CD14-positive monocyte (primary cell): ENCODE measurements at regions not wholly inside any gene's neighbourhood (a gene's known extent, or its start where the extent isn't known, plus 50 kb on each side); places are given as distances from the start of the nearest gene placed in this dataset.

Experiments
- DNase-seq, 3 donors: peaks; one replicate each; pipeline ENCODE4 v3.0.0-alpha.2; 2011 to 2022
- H2AFZ ChIP-seq: 2 replicates; pipeline ENCODE4 v1.6.0; 2012; ENCODE audit warnings: mild to moderate bottlenecking, low read depth, low read length, inconsistent platforms; ENCODE audit not compliant: insufficient read depth, poor library complexity, severe bottlenecking
- H3K27ac ChIP-seq, 2 donors: 1 replicate in 1 of 2; 2 replicates in 1 of 2; pipeline ENCODE4 v1.5.1; 2012 to 2013; ENCODE audit warnings: low read length in 2 of 2, control low read depth in 1 of 2, inconsistent platforms in 1 of 2, low read depth in 1 of 2, mild to moderate bottlenecking in 1 of 2
- H3K27me3 ChIP-seq, 2 donors: one replicate each; pipeline versions ENCODE4 v1.6.0 to v1.6.1; 2011 to 2013; ENCODE audit warnings: low read length in 2 of 2; ENCODE audit not compliant: control insufficient read depth in 2 of 2, insufficient read depth in 2 of 2
- H3K36me3 ChIP-seq, 2 donors: replicated peaks in 1 of 2; 1 replicate in 1 of 2; 2 replicates in 1 of 2; pipeline versions ENCODE4 v1.5.1 to v1.6.1; 2012 to 2013; ENCODE audit warnings: low read length in 2 of 2, control low read depth in 1 of 2, inconsistent platforms in 1 of 2, mild to moderate bottlenecking in 1 of 2; ENCODE audit not compliant: insufficient read depth in 2 of 2, control insufficient read depth in 1 of 2
- H3K4me1 ChIP-seq, 2 donors: 1 replicate in 1 of 2; 2 replicates in 1 of 2; pipeline versions ENCODE4 v1.5.1 to v1.6.1; 2012 to 2013; ENCODE audit warnings: low read length in 2 of 2, control low read depth in 1 of 2, inconsistent platforms in 1 of 2, mild to moderate bottlenecking in 1 of 2, moderate library complexity in 1 of 2; ENCODE audit not compliant: insufficient read depth in 2 of 2, control insufficient read depth in 1 of 2
- H3K4me2 ChIP-seq: replicated peaks from 2 replicates; pipeline ENCODE3; 2012; ENCODE audit warnings: low read length, moderate library complexity, mild to moderate bottlenecking; ENCODE audit not compliant: poor library complexity, severe bottlenecking; ENCODE audit errors: extremely low read depth
- H3K4me3 ChIP-seq, 3 experiments: fragments of 200-600 bp in 1 of 3; sonication (generic) in 1 of 3; replicated peaks in 1 of 3; 1 replicate in 2 of 3; 2 replicates in 1 of 3; pipeline ENCODE4 v1.5.1; 2011 to 2013; ENCODE audit warnings: low read length in 3 of 3, mild to moderate bottlenecking in 3 of 3, control low read depth in 2 of 3, low read depth in 2 of 3, inconsistent platforms in 1 of 3, moderate library complexity in 1 of 3
- H3K79me2 ChIP-seq: 2 replicates; pipeline ENCODE4 v1.6.0; 2012; ENCODE audit warnings: mild to moderate bottlenecking, control low read depth, inconsistent platforms, low read length, moderate library complexity; ENCODE audit not compliant: insufficient read depth
- H3K9ac ChIP-seq: 2 replicates; pipeline ENCODE4 v1.6.0; 2017; ENCODE audit warnings: low read length, mild to moderate bottlenecking; ENCODE audit not compliant: insufficient read depth, poor library complexity, severe bottlenecking
- H3K9me3 ChIP-seq, 2 donors: replicated peaks in 1 of 2; 1 replicate in 1 of 2; 2 replicates in 1 of 2; pipeline versions ENCODE4 v1.5.1 to v1.6.1; 2012 to 2013; ENCODE audit warnings: low read length in 2 of 2, control low read depth in 1 of 2; ENCODE audit not compliant: control insufficient read depth in 1 of 2, insufficient read depth in 1 of 2
- H4K20me1 ChIP-seq: 2 replicates; pipeline ENCODE4 v1.6.0; 2012; ENCODE audit warnings: mild to moderate bottlenecking, low read length, control low read depth, moderate library complexity; ENCODE audit not compliant: insufficient read depth
- H3K27ac Mint-ChIP-seq, 7 donors: one replicate each; pipeline ENCODE4 v1.8.0; 2020; ENCODE audit warnings: mild to moderate bottlenecking in 7 of 7, mixed read lengths in 7 of 7, moderate library complexity in 6 of 7, inconsistent platforms in 2 of 7
- H3K27me3 Mint-ChIP-seq, 3 donors: one replicate each; pipeline ENCODE4 v1.8.0; 2021 to 2022; ENCODE audit warnings: low read depth in 3 of 3, mild to moderate bottlenecking in 3 of 3, mixed read lengths in 3 of 3, moderate library complexity in 3 of 3, inconsistent platforms in 1 of 3
- H3K36me3 Mint-ChIP-seq, 2 donors: one replicate each; pipeline ENCODE4 v1.8.0; 2020; ENCODE audit warnings: mixed read lengths in 2 of 2, inconsistent platforms in 1 of 2, mild to moderate bottlenecking in 1 of 2
- H3K4me1 Mint-ChIP-seq: one replicate; pipeline ENCODE4 v1.8.0; 2020; ENCODE audit warnings: mild to moderate bottlenecking, mixed read lengths
- H3K4me3 Mint-ChIP-seq, 2 donors: one replicate each; pipeline ENCODE4 v1.8.0; 2020; ENCODE audit warnings: mild to moderate bottlenecking in 2 of 2, mixed read lengths in 2 of 2, moderate library complexity in 1 of 2
- H3K9me3 Mint-ChIP-seq, 7 donors: one replicate each; pipeline ENCODE4 v1.8.0; 2020 to 2022; ENCODE audit warnings: mixed read lengths in 7 of 7, mild to moderate bottlenecking in 6 of 7, moderate library complexity in 6 of 7, inconsistent platforms in 2 of 7
- WGBS: methylation state at CpG from one replicate; pipeline ENCODE4 v1.1.5; 2013; ENCODE audit warnings: missing lambda C conversion rate; ENCODE audit not compliant: insufficient coverage; 5-methylcytosine and 5-hydroxymethylcytosine counted together
- intact Hi-C, 2 donors: fragments of 100-400 bp; cut with micrococcal nuclease; formaldehyde crosslinking; loops; one replicate each; pipeline versions ENCODE4 v1.15.0 to v1.15.1; 2023
- TF ChIP-seq, protein P1 (sequence below): fragments of 200-600 bp; IDR thresholded peaks from one replicate; pipeline ENCODE4 v1.8.0; 2022; ENCODE audit warnings: antibody characterized with exemption, mild to moderate bottlenecking

DNA sequence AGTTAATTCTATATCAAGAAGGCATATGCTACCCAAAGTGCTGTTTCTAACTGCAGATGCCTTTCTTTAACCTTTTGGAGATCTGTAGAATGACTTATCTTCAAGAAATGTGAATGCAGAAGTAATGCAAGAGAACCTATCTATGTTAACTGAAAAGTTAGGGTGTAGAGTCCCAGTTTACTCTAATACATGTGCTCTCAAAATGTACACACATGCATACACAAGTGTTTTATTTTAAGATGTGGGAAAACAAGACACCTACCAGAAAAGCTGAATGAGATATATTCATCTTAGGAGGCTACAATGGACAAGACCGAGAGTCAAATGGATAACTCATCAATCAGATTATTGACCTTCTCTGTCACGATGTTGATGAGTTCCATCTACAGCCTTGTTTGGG is 80.9 kb downstream of the CDCA7 start:
- no peaks in the 10 kb centered on the region for H3K27me3 ChIP-seq
- TF ChIP-seq, protein P1, sequence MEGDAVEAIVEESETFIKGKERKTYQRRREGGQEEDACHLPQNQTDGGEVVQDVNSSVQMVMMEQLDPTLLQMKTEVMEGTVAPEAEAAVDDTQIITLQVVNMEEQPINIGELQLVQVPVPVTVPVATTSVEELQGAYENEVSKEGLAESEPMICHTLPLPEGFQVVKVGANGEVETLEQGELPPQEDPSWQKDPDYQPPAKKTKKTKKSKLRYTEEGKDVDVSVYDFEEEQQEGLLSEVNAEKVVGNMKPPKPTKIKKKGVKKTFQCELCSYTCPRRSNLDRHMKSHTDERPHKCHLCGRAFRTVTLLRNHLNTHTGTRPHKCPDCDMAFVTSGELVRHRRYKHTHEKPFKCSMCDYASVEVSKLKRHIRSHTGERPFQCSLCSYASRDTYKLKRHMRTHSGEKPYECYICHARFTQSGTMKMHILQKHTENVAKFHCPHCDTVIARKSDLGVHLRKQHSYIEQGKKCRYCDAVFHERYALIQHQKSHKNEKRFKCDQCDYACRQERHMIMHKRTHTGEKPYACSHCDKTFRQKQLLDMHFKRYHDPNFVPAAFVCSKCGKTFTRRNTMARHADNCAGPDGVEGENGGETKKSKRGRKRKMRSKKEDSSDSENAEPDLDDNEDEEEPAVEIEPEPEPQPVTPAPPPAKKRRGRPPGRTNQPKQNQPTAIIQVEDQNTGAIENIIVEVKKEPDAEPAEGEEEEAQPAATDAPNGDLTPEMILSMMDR = no peak
- peaks cover 2 to 5% (median 5%) of the 10 kb centered on the region in 3 donors for H3K27me3 Mint-ChIP-seq
- H3K4me2 ChIP-seq = no peak overlapping the region
- H3K9me3 ChIP-seq = no peaks in the 10 kb centered on the region
- H3K9me3 Mint-ChIP-seq = peaks cover 0 to 2% (median 0%) of the 10 kb centered on the region in 7 donors
- no peak overlapping the region for H3K27ac Mint-ChIP-seq
- peaks cover 10% of the 10 kb centered on the region for H3K4me1 Mint-ChIP-seq
- no peak overlapping the region for H3K4me3 Mint-ChIP-seq
- H3K27ac ChIP-seq = no peak overlapping the region
- WGBS = no CpG with 5 or more reads among the region's 2 CpGs
- no peak overlapping the region for H3K9ac ChIP-seq
- no peak overlapping the region for H2AFZ ChIP-seq
- no peaks in the 10 kb centered on the region for H3K36me3 Mint-ChIP-seq
- H3K36me3 ChIP-seq = no peaks in the 10 kb centered on the region
- H3K4me3 ChIP-seq = no peak overlapping the region
- intact Hi-C loops = no loop called here
- H3K79me2 ChIP-seq = no peaks in the 10 kb centered on the region
- no peak for DNase-seq
- H4K20me1 ChIP-seq = no peaks in the 10 kb centered on the region
- peaks cover 10% of the 10 kb centered on the region in 2 donors for H3K4me1 ChIP-seq

- Histone ChIP-seq H2AFZ (no peak overlapping the region), H3K4me3 (no peak overlapping the region), H3K27me3 (no peaks in the 10 kb centered on the region), H3K4me2 (no peak overlapping the region), H4K20me1 (no peaks in the 10 kb centered on the region), H3K27ac (no peak overlapping the region), H3K9ac (no peak overlapping the region), H3K79me2 (no peaks in the 10 kb centered on the region), H3K4me1 (peaks cover 10% of the 10 kb centered on the region in 2 donors), H3K9me3 (no peaks in the 10 kb centered on the region), H3K36me3 (no peaks in the 10 kb centered on the region)
- Mint-ChIP-seq H3K4me1 (peaks cover 10% of the 10 kb centered on the region), H3K4me3 (no peak overlapping the region), H3K9me3 (peaks cover 0 to 2% (median 0%) of the 10 kb centered on the region in 7 donors), H3K27me3 (peaks cover 2 to 5% (median 5%) of the 10 kb centered on the region in 3 donors), H3K27ac (no peak overlapping the region), H3K36me3 (no peaks in the 10 kb centered on the region)
- no CpG with 5 or more reads among the region's 2 CpGs for WGBS
- TF ChIP-seq, protein P1 = no peak
- no peak for DNase-seq
- intact Hi-C loops = no loop called here
Observed at GRCh38 chr2:173436088-173436487, 81.4 kb downstream of the CDCA7 start.
